ENCODE measurements at regions not wholly inside any gene's neighbourhood (a gene's known extent, or its start where the extent isn't known, plus 50 kb on each side); places are given as distances from the start of the nearest gene placed in this dataset.

- Histone ChIP-seq H3K9ac (no peak overlapping the region), H2AFZ (no peak overlapping the region), H3K27me3 (replicated peaks; ENCODE audit: insufficient read depth) (no peaks in the 10 kb centered on the region; the same call in 1 of the 2 replicates), H3K27ac (no peak overlapping the region), H3K4me2 (ENCODE audit: unreplicated experiment) (no peak overlapping the region), H3K36me3 (ENCODE audit: low read depth) (no peaks in the 10 kb centered on the region), H3K9me3 (ENCODE audit: low read depth) (no peaks in the 10 kb centered on the region), H4K20me1 (ENCODE audit: insufficient read depth) (no peaks in the 10 kb centered on the region), H3K4me1 (ENCODE audit: insufficient read depth) (no peaks in the 10 kb centered on the region), H3K9me2 (ENCODE audit: insufficient read depth) (no peaks in the 10 kb centered on the region), H3K79me2 (ENCODE audit: insufficient read depth) (no peaks in the 10 kb centered on the region), H3K4me3 (no peak overlapping the region), H3F3A (ENCODE audit: insufficient read depth) (no peaks in the 10 kb centered on the region)
- TF ChIP-seq EZH2phosphoT487 (IDR thresholded peaks at IDR 0.05; ENCODE audit: insufficient read depth, low read depth), result no peak
- TF ChIP-seq EZH2 (IDR thresholded peaks at IDR 0.05; ENCODE audit: insufficient read depth, poor library complexity, severe bottlenecking), result no peak
- in situ Hi-C loops (cut with MboI), result no loop called here
- DNase-seq, result no peak
- 51 to 66% methylated on average over 7 of the region's 7 CpGs for WGBS, 2 experiments (ENCODE audit: low coverage in 1 of 2, low lambda C conversion rate in 2 of 2, missing lambda C conversion rate in 2 of 2)
These were observed 175.0 kb upstream of the FBXO11 start for GRCh38 chr2:48081317-48081628.

- Histone ChIP-seq H3K4me3 (no peak overlapping the region), H3K4me1 (ENCODE audit: insufficient read depth) (no peaks in the 10 kb centered on the region), H3K4me2 (ENCODE audit: unreplicated experiment) (no peak overlapping the region), H4K20me1 (ENCODE audit: insufficient read depth) (no peaks in the 10 kb centered on the region), H3K36me3 (ENCODE audit: low read depth) (no peaks in the 10 kb centered on the region), H3K27ac (no peak overlapping the region), H3K79me2 (ENCODE audit: insufficient read depth) (no peaks in the 10 kb centered on the region), H2AFZ (no peak overlapping the region), H3K9ac (no peak overlapping the region), H3F3A (ENCODE audit: insufficient read depth) (no peaks in the 10 kb centered on the region), H3K9me3 (ENCODE audit: low read depth) (peaks cover 3% of the 10 kb centered on the region), H3K27me3 (replicated peaks; ENCODE audit: insufficient read depth) (no peaks in the 10 kb centered on the region), H3K9me2 (ENCODE audit: insufficient read depth) (no peaks in the 10 kb centered on the region)
- TF ChIP-seq EZH2phosphoT487 (IDR thresholded peaks at IDR 0.05; ENCODE audit: insufficient read depth, low read depth), result no peak
- no peak for TF ChIP-seq EZH2 (IDR thresholded peaks at IDR 0.05; ENCODE audit: insufficient read depth, poor library complexity, severe bottlenecking)
- WGBS, 2 experiments (ENCODE audit: low coverage in 1 of 2, low lambda C conversion rate in 2 of 2, missing lambda C conversion rate in 2 of 2), result 41 to 67% methylated on average over 1 of the region's 1 CpG
- no peak for DNase-seq
- in situ Hi-C loops (cut with MboI), result no loop called here
These were observed 179.6 kb upstream of the FBXO11 start for GRCh38 chr2:48085888-48086287.

DNA sequence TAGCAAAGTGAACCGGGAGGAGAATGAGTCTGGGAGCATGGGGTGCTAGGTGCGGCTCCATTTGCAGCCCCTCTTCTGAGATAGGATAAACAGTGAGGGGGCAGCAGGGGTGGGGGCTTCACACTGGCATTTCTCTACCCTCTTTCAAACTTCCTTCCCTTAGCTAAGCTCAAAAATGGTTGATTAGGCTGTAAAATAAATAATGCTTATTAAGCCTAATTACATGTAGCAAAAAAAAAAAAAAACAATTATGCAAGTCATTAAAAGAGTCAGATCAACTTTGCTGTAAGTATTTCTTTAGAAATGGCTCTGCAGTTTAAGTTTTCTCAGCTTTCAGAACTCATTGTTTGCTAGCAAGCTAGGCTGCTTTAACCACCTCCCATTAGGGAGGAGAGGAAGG lies 182.7 kb upstream of the FBXO11 start:
- H3K36me3 ChIP-seq (ENCODE audit: low read depth), result no peaks in the 10 kb centered on the region
- H3K4me2 ChIP-seq (ENCODE audit: unreplicated experiment), result no peak overlapping the region
- in situ Hi-C loops (cut with MboI), result no loop called here
- H3K27me3 ChIP-seq (replicated peaks; ENCODE audit: insufficient read depth), result no peaks in the 10 kb centered on the region
- H3K27ac ChIP-seq, result no peak overlapping the region
- H3K9me2 ChIP-seq (ENCODE audit: insufficient read depth), result no peaks in the 10 kb centered on the region
- H3K9ac ChIP-seq, result no peak overlapping the region
- DNase-seq, result no peak
- H3K4me1 ChIP-seq (ENCODE audit: insufficient read depth), result peaks cover 7% of the 10 kb centered on the region; the same call in 1 of the 2 replicates
- H3F3A ChIP-seq (ENCODE audit: insufficient read depth), result no peaks in the 10 kb centered on the region
- no peak for TF ChIP-seq EZH2 (IDR thresholded peaks at IDR 0.05; ENCODE audit: insufficient read depth, poor library complexity, severe bottlenecking)
- no peak for TF ChIP-seq EZH2phosphoT487 (IDR thresholded peaks at IDR 0.05; ENCODE audit: insufficient read depth, low read depth)
- H3K9me3 ChIP-seq (ENCODE audit: low read depth), result peaks cover 9% of the 10 kb centered on the region
- H2AFZ ChIP-seq, result no peak overlapping the region
- no peaks in the 10 kb centered on the region for H4K20me1 ChIP-seq (ENCODE audit: insufficient read depth)
- no peaks in the 10 kb centered on the region for H3K79me2 ChIP-seq (ENCODE audit: insufficient read depth)
- no peak overlapping the region for H3K4me3 ChIP-seq
- WGBS, 2 experiments (ENCODE audit: low coverage in 1 of 2, low lambda C conversion rate in 2 of 2, missing lambda C conversion rate in 2 of 2), result 71% methylated on average over 2 of the region's 2 CpGs

GRCh38 chr2:48089644-48090043 lies 183.3 kb upstream of the FBXO11 start:
- no peaks in the 10 kb centered on the region for H3F3A ChIP-seq (ENCODE audit: insufficient read depth)
- H3K4me3 ChIP-seq, result no peak overlapping the region
- H3K9ac ChIP-seq, result no peak overlapping the region
- WGBS, 2 experiments (ENCODE audit: low coverage in 1 of 2, low lambda C conversion rate in 2 of 2, missing lambda C conversion rate in 2 of 2), result 0 to 2% methylated on average over 1 of the region's 1 CpG
- H3K79me2 ChIP-seq (ENCODE audit: insufficient read depth), result no peaks in the 10 kb centered on the region
- TF ChIP-seq EZH2phosphoT487 (IDR thresholded peaks at IDR 0.05; ENCODE audit: insufficient read depth, low read depth), result no peak
- no peak for TF ChIP-seq EZH2 (IDR thresholded peaks at IDR 0.05; ENCODE audit: insufficient read depth, poor library complexity, severe bottlenecking)
- H4K20me1 ChIP-seq (ENCODE audit: insufficient read depth), result no peaks in the 10 kb centered on the region
- no peak overlapping the region for H2AFZ ChIP-seq
- in situ Hi-C loops (cut with MboI), result no loop called here
- no peaks in the 10 kb centered on the region for H3K9me2 ChIP-seq (ENCODE audit: insufficient read depth)
- H3K36me3 ChIP-seq (ENCODE audit: low read depth), result no peaks in the 10 kb centered on the region
- no peaks in the 10 kb centered on the region for H3K27me3 ChIP-seq (replicated peaks; ENCODE audit: insufficient read depth)
- no peak overlapping the region for H3K4me2 ChIP-seq (ENCODE audit: unreplicated experiment)
- no peak overlapping the region for H3K27ac ChIP-seq
- no peak for DNase-seq
- H3K9me3 ChIP-seq (ENCODE audit: low read depth), result peaks cover 9% of the 10 kb centered on the region
- H3K4me1 ChIP-seq (ENCODE audit: insufficient read depth), result peaks cover 7% of the 10 kb centered on the region; the same call in 1 of the 2 replicates

All from GM23248 (cell line).